MM.1S (cell line): ENCODE measurements at regions not wholly inside any gene's neighbourhood (a gene's known extent, or its start where the extent isn't known, plus 50 kb on each side); places are given as distances from the start of the nearest gene placed in this dataset.

Experiments
- DNase-seq: peaks from one replicate; pipeline ENCODE4 v3.0.0-alpha.2; 2015
- H2AFZ ChIP-seq: fragments of 300-600 bp; sonication (generic); 2 replicates; pipeline ENCODE4 v1.6.0; 2016; ENCODE audit warnings: antibody characterized with exemption, low read length
- H3F3A ChIP-seq: fragments of 300-600 bp; sonication (generic); 2 replicates; pipeline ENCODE4 v1.6.1; 2016; ENCODE audit warnings: mild to moderate bottlenecking, antibody characterized with exemption, low read length, moderate library complexity, mixed read lengths; ENCODE audit not compliant: insufficient read depth
- H3K27ac ChIP-seq: fragments of 300-600 bp; sonication (generic); 2 replicates; pipeline ENCODE4 v1.5.1; 2016; ENCODE audit warnings: mild to moderate bottlenecking, low read length
- H3K27me3 ChIP-seq: fragments of 300-600 bp; sonication (generic); replicated peaks from 2 replicates; pipeline ENCODE4 v1.6.0; 2016; ENCODE audit warnings: low read length; ENCODE audit not compliant: insufficient read depth
- H3K36me3 ChIP-seq: fragments of 300-600 bp; sonication (generic); replicated peaks from 2 replicates; pipeline ENCODE4 v1.6.1; 2016; ENCODE audit warnings: mild to moderate bottlenecking, low read length, mixed read lengths; ENCODE audit not compliant: insufficient read depth
- H3K4me1 ChIP-seq: fragments of 300-600 bp; sonication (generic); 2 replicates; pipeline ENCODE4 v1.6.1; 2016; ENCODE audit warnings: low read length, mixed read lengths
- H3K4me2 ChIP-seq: fragments of 300-600 bp; sonication (generic); 2 replicates; pipeline ENCODE4 v1.6.0; 2016; ENCODE audit warnings: low read depth, low read length
- H3K4me3 ChIP-seq: fragments of 300-600 bp; sonication (generic); 2 replicates; pipeline ENCODE4 v1.5.1; 2016; ENCODE audit warnings: low read length, mixed read lengths
- H3K79me2 ChIP-seq: fragments of 300-600 bp; sonication (generic); 2 replicates; pipeline ENCODE4 v1.6.1; 2016; ENCODE audit warnings: mixed run types, low read length, mixed read lengths
- H3K9ac ChIP-seq: fragments of 300-600 bp; sonication (generic); 2 replicates; pipeline ENCODE4 v1.6.1; 2016; ENCODE audit warnings: low read length, mixed read lengths
- H3K9me2 ChIP-seq: fragments of 300-600 bp; sonication (generic); replicated peaks from 2 replicates; pipeline ENCODE4 v1.6.1; 2016; ENCODE audit warnings: mild to moderate bottlenecking, low read length, mixed read lengths; ENCODE audit not compliant: insufficient read depth
- H3K9me3 ChIP-seq: fragments of 300-600 bp; sonication (generic); replicated peaks from 2 replicates; pipeline ENCODE4 v1.6.1; 2016; ENCODE audit warnings: mild to moderate bottlenecking, low read length, mixed read lengths; ENCODE audit not compliant: insufficient read depth
- H4K20me1 ChIP-seq: fragments of 300-600 bp; sonication (generic); 2 replicates; pipeline ENCODE4 v1.6.1; 2016; ENCODE audit warnings: mild to moderate bottlenecking, low read length, moderate library complexity, mixed read lengths; ENCODE audit not compliant: insufficient read depth
- CTCF ChIP-seq: fragments of 300-600 bp; sonication (generic); IDR thresholded peaks from 2 replicates; pipeline ENCODE4 v1.5.1; 2016; ENCODE audit warnings: antibody characterized with exemption, low read length, mixed read lengths
- EZH2 ChIP-seq: fragments of 300-600 bp; sonication (generic); optimal IDR thresholded peaks from 2 replicates; pipeline ENCODE3; 2017; ENCODE audit warnings: low read depth, mild to moderate bottlenecking, antibody characterized with exemption, low read length, mixed read lengths
- EZH2phosphoT487 ChIP-seq: fragments of 300-600 bp; sonication (generic); IDR thresholded peaks from 2 replicates; pipeline ENCODE4 v1.6.1; 2018; ENCODE audit warnings: antibody characterized with exemption, low read length

GRCh38 chr5:174318578-174318977 is 273.1 kb downstream of the NSG2 start:
- Histone ChIP-seq H3K9me2 (no peaks in the 10 kb centered on the region), H3K4me1 (peaks cover 10% of the 10 kb centered on the region; the same call in 1 of the 2 replicates), H3K9ac (no peak overlapping the region), H3K27me3 (no peaks in the 10 kb centered on the region), H4K20me1 (no peaks in the 10 kb centered on the region), H3K4me2 (no peak overlapping the region), H3K4me3 (no peak overlapping the region), H2AFZ (no peak overlapping the region), H3F3A (no peaks in the 10 kb centered on the region), H3K36me3 (no peaks in the 10 kb centered on the region), H3K79me2 (no peaks in the 10 kb centered on the region), H3K9me3 (no peaks in the 10 kb centered on the region), H3K27ac (no peak overlapping the region)
- TF ChIP-seq CTCF (no peak), EZH2phosphoT487 (no peak), EZH2 (no peak)
- DNase-seq = no peak

GRCh38 chr5:174319551-174319950 is 274.0 kb downstream of the NSG2 start:
- TF ChIP-seq CTCF = no peak
- TF ChIP-seq EZH2phosphoT487 = no peak
- TF ChIP-seq EZH2 = no peak

GRCh38 chr5:174320051-174320450 is 274.5 kb downstream of the NSG2 start:
- no peaks in the 10 kb centered on the region for H3K36me3 ChIP-seq
- H3K9ac ChIP-seq = no peak overlapping the region
- H3K9me3 ChIP-seq = no peaks in the 10 kb centered on the region
- no peaks in the 10 kb centered on the region for H4K20me1 ChIP-seq
- H2AFZ ChIP-seq = no peak overlapping the region
- no peaks in the 10 kb centered on the region for H3F3A ChIP-seq
- no peak overlapping the region for H3K4me2 ChIP-seq
- TF ChIP-seq EZH2phosphoT487 (no peak), CTCF (no peak), EZH2 (no peak)
- H3K4me1 ChIP-seq = peaks cover 12% of the 10 kb centered on the region; the same call in 1 of the 2 replicates
- DNase-seq = no peak
- H3K9me2 ChIP-seq = no peaks in the 10 kb centered on the region
- H3K79me2 ChIP-seq = no peaks in the 10 kb centered on the region
- H3K27ac ChIP-seq = no peak overlapping the region
- H3K27me3 ChIP-seq = no peaks in the 10 kb centered on the region
- H3K4me3 ChIP-seq = no peak overlapping the region

More at GRCh38 chr5:174319551-174319950, 274.0 kb downstream of the NSG2 start:
- no peak overlapping the region for H3K9ac ChIP-seq
- no peaks in the 10 kb centered on the region for H3K27me3 ChIP-seq
- DNase-seq = no peak
- no peaks in the 10 kb centered on the region for H4K20me1 ChIP-seq
- H3K4me2 ChIP-seq = no peak overlapping the region
- no peak overlapping the region for H3K4me3 ChIP-seq
- no peak overlapping the region for H2AFZ ChIP-seq
- no peaks in the 10 kb centered on the region for H3F3A ChIP-seq
- H3K79me2 ChIP-seq = no peaks in the 10 kb centered on the region
- no peaks in the 10 kb centered on the region for H3K9me2 ChIP-seq
- H3K27ac ChIP-seq = no peak overlapping the region
- no peaks in the 10 kb centered on the region for H3K36me3 ChIP-seq
- H3K4me1 ChIP-seq = peaks cover 12% of the 10 kb centered on the region; the same call in 1 of the 2 replicates
- no peaks in the 10 kb centered on the region for H3K9me3 ChIP-seq
